ENCODE measurements at regions not wholly inside any gene's neighbourhood (a gene's known extent, or its start where the extent isn't known, plus 50 kb on each side); places are given as distances from the start of the nearest gene placed in this dataset.

DNA sequence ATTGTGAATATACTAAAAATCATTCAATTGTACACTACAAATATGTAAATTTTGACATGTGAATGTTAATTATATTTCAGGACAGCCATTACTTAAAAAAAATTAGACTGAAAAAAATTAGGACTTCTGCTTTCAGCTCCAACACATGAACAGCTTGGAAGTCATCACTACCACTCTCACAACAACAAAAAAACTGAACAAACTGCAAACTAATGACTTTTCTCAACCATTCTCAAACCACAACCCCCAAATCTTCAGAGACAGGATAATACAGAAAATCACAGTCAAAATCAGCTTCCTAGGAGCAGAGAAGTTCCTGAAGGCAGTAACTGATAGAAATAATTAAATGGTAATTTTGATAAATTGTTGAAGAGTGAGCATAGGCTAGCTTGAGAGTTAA, 686.4 kb downstream of the TLE1 start:
- BruUV-seq (replicated peaks), result no TSS peak
- H3K79me2 ChIP-seq (ENCODE audit: control insufficient read depth, insufficient read depth, low read length), result no peaks in the 10 kb centered on the region
- no peak overlapping the region for H3K27ac ChIP-seq (ENCODE audit: insufficient read depth, low read depth, low read length)
- intact Hi-C loops (cut with micrococcal nuclease) (no loop called here), dilution Hi-C loops (cut with MboI; ENCODE audit: extremely low pct_ligation_motif_present, low sequenced_read_pairs) (no loop called here)
- H3K4me1 ChIP-seq (ENCODE audit: control insufficient read depth, extremely low read depth, insufficient read depth, low read length), result no peaks in the 10 kb centered on the region
- H3K4me3 ChIP-seq (replicated peaks in 1 of 3; ENCODE audit: insufficient read depth in 1 of 3, low read depth in 1 of 3, low read length in 3 of 3), result no peak overlapping the region
- no peak overlapping the region for H2AFZ ChIP-seq (ENCODE audit: low read depth, low read length)
- H3K9me1 ChIP-seq (replicated peaks; ENCODE audit: control insufficient read depth, extremely low read depth, insufficient read depth, low read length), result no peaks in the 10 kb centered on the region
- DNase-seq (ENCODE audit: low read depth, low spot score) (no peak), FAIRE-seq (no peak)
- no peaks in the 10 kb centered on the region for H3K27me3 ChIP-seq (ENCODE audit: control insufficient read depth in 2 of 2, insufficient read depth in 2 of 2, low read length in 2 of 2)
- H3K4me2 ChIP-seq (ENCODE audit: insufficient read depth, low read length), result no peak overlapping the region
- no peaks in the 10 kb centered on the region for H4K20me1 ChIP-seq (replicated peaks; ENCODE audit: control insufficient read depth, extremely low read depth, insufficient read depth, low read length)
- TF ChIP-seq MAX (IDR thresholded peaks at IDR 0.05; ENCODE audit: insufficient read depth, insufficient read length) (no peak), JUN (IDR thresholded peaks at IDR 0.05; ENCODE audit: borderline replicate concordance, insufficient read depth, insufficient read length, low read depth) (no peak), FOS (IDR thresholded peaks at IDR 0.05; ENCODE audit: borderline replicate concordance, insufficient read depth, low read length) (no peak), POLR2A (IDR thresholded peaks at IDR 0.05; ENCODE audit: low read depth, low read length) (no peak), GATA2 (IDR thresholded peaks at IDR 0.05; ENCODE audit: insufficient read depth, insufficient read length, low read depth, low read length) (no peak), EZH2 (IDR thresholded peaks at IDR 0.05; ENCODE audit: borderline replicate concordance, low read depth, low read length, severe bottlenecking) (no peak), POLR2AphosphoS5 (IDR thresholded peaks at IDR 0.05; ENCODE audit: insufficient read depth, low read depth, low read length) (no peak), MYC (IDR thresholded peaks at IDR 0.05; ENCODE audit: low read depth, low read length) (no peak)
- TF ChIP-seq, protein P1, sequence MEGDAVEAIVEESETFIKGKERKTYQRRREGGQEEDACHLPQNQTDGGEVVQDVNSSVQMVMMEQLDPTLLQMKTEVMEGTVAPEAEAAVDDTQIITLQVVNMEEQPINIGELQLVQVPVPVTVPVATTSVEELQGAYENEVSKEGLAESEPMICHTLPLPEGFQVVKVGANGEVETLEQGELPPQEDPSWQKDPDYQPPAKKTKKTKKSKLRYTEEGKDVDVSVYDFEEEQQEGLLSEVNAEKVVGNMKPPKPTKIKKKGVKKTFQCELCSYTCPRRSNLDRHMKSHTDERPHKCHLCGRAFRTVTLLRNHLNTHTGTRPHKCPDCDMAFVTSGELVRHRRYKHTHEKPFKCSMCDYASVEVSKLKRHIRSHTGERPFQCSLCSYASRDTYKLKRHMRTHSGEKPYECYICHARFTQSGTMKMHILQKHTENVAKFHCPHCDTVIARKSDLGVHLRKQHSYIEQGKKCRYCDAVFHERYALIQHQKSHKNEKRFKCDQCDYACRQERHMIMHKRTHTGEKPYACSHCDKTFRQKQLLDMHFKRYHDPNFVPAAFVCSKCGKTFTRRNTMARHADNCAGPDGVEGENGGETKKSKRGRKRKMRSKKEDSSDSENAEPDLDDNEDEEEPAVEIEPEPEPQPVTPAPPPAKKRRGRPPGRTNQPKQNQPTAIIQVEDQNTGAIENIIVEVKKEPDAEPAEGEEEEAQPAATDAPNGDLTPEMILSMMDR (IDR thresholded peaks at IDR 0.05; ENCODE audit: extremely low read depth in 1 of 2, insufficient read depth in 1 of 2, low read depth in 1 of 2, low read length in 2 of 2), result no peak
- no peak overlapping the region for H3K9ac ChIP-seq (replicated peaks; ENCODE audit: extremely low read depth, insufficient read depth, low read length)
- no peaks in the 10 kb centered on the region for H3K9me3 ChIP-seq (replicated peaks; ENCODE audit: control insufficient read depth, insufficient read depth, low read length)
- no peaks in the 10 kb centered on the region for H3K36me3 ChIP-seq (ENCODE audit: control insufficient read depth in 2 of 2, extremely low read depth in 1 of 2, insufficient read depth in 2 of 2, low read length in 2 of 2)
- ChIA-PET POLR2A (no interaction called here), CTCF (no interaction called here)
